Renal pelvis (tissue), 1 donor: ENCODE measurements at regions not wholly inside any gene's neighbourhood (a gene's known extent, or its start where the extent isn't known, plus 50 kb on each side); places are given as distances from the start of the nearest gene placed in this dataset.

Experiments
- DNase-seq: peaks from one replicate; pipeline ENCODE4 v3.0.0-alpha.2; 2013

DNA sequence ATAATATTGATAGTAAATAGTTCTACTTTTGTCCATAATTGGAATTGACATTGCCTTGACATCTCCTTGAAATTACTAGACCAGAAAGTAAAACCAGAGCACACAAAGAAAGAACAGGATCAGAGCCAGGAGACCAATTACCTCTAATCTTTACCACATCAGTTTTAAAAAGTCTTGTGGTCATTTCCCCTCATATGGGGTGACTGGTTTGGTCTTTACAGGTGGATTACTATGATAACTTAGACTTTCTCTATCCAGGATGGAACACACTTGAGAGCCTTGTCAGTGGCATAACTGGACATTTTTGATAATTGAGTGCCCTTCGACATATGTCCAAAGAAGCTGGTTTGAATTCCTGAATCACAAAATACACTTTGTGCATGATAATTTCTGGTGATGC is 1148.1 kb upstream of the NCAM2 start:
- DNase-seq: no peak

DNA sequence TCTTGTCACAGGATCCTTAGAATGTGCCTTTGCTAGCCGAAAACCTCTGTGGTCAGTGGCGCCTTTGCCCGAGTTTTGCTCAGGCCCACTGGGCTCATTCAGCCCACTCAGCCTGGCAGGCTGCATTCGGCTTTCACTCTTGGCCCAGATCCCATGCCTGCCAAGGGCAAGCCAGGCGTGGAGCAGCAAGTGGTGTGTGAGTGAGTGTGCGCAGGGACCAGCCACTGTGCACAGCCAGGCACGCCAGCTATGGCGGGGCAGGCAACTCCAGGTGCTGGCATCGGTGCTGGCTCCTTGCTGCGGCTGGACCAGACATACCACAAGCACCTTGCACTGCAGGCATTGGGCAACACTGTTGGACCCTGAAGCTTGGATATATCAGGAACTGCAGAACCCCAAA is 1145.1 kb upstream of the NCAM2 start:
- no peak for DNase-seq

DNA sequence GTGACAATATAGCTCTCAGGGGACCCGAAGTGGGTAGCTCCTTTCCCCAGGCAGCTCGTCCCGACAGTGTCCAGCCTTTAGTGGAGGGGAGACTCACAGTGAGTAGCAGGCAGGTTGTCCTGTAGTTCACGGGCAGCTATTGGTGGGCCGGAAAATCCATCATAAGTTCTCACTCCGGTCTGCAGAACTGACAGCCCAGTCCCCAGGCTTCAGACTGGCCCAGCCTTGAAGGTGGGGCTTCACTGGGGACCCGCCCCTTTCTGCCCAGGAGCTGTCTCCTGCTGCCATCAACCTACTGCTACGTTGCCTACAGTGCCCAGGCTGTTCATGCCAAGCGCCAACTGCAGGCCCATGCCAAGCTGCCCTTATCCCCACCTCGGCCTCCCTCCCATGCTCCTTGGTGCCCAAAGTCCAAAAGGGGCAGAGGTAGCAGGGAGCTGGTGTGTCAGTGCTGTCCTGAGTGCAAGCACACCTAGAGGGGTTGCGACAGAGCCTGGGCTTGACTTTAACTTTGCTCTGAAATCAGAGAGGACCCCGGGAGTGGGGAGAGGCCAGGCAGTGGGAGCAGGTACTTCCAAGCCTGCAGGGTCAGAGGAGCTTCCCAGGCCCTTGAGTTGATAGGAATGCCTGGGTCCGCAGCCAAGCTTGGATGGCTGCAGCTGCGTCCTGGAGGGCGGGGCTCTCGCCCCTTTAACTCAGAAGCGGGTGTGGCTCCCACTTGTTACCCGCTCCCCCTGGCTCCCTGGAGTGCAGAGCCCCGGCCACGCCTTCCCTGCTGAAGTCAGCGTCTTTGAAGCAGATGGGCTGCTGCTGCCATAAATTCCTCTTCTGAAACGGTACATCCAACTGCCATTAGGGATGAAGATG is 1144.3 kb upstream of the NCAM2 start:
- no peak for DNase-seq

DNA sequence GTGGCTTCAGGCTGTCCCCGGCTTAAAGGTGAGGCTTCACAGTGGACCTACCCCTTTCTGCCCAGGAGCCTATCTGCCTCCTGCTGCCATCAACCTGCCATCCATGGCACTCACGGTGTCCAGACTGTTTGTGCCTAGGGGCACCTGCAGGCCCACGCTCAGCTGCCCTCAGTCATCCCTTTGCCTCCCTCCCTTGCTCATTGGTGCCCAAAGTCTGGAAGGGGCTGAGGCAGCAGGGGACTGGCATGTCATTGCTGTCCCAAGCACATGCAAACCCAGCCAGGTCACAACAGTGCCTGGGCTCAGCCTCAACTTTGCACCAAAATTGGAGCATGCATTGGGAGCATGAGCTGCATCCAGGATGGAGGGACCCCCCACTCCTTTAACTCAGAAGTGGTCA is 1142.7 kb upstream of the NCAM2 start:
- DNase-seq: no peak

- DNase-seq: no peak
These were observed 1133.7 kb upstream of the NCAM2 start for GRCh38 chr21:19864476-19864875.

- DNase-seq: no peak
These were observed 1127.5 kb upstream of the NCAM2 start for GRCh38 chr21:19870682-19871081.

- DNase-seq: no peak
These were observed 1123.7 kb upstream of the NCAM2 start for GRCh38 chr21:19874521-19874920.

GRCh38 chr21:19878133-19878532 is 1120.1 kb upstream of the NCAM2 start:
- no peak for DNase-seq

DNA sequence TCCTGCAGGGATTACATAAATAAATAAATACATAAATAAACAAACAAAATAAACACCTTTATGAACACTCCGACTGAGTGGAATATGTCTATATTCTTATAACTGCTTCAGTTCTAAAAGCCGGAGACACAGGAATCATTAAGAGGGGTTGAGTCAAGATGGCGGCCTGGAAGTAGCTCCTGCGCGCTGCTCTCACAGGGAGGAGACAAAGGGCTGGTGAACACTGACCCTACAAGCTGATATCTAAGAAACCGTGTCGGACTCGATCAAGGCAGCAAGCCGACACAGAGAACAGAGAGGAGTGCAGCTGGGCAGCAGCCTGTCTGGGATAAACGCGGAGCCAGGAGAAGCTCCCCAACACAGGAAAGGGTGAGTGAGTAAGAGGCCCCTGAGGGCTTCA is 1098.6 kb upstream of the NCAM2 start:
- DNase-seq: no peak

DNA sequence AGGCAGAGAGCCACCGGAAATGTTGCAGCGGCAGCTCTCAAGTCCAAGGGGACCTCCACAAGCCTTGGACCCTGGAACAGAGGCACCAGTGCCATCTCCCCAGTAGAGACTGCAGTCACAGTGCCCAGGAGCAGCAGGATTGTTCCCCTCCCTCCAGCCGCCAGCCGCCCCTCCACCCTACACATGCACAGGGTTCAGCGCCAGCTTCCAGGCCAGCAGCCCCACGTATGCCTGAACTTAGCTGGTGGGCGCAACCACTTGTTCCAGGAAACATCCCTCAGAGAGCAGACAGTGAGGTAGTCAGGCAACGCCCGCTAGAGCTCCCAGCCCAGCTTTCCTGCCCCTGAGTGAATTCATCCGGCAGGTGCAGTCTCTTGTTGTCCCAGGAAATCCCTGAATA is 1098.1 kb upstream of the NCAM2 start:
- DNase-seq: no peak

GRCh38 chr21:19908390-19908789 is 1089.8 kb upstream of the NCAM2 start:
- no peak for DNase-seq

DNA sequence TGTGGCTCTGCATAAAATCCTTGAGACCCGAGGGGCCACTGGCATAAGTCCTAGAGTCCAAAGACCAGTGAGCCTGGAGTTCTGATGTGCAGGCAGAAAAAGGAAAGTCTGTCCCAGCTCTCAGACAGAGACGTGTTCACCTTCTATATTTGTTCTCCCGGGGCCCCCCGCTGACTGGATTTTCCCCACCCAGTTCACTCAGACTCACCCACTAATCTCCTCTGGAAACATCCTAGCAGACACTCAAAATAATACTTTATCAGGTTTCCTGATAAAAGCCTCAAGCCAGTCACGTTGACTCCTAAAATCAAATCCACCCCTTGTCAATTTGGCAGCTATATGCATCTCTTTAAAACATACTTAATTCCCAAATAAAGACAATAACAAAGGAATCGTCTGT is 1084.2 kb upstream of the NCAM2 start:
- no peak for DNase-seq

GRCh38 chr21:19921211-19921610 is 1077.0 kb upstream of the NCAM2 start:
- no peak for DNase-seq

- DNase-seq: no peak
These were observed 1076.1 kb upstream of the NCAM2 start for GRCh38 chr21:19922122-19922521.

DNA sequence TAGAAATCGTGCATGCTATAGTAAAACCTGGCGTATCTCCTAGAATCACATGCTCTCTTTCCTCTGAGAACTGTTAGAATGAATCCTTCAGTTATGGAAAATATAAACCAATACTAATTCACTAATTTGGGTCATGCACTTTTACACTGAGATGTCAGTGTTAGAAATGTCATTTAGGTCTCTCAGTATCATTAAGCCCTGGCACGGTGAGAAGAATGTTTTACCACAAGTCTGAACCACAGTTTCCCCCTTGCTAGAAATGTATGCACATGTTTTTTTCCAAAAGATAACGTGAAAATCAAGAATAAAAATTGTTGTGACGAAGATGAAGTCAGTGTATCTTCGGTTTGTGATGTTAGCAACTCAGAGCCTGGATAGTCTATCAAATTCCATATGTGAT is 1062.7 kb upstream of the NCAM2 start:
- no peak for DNase-seq

- no peak for DNase-seq
These were observed 1060.6 kb upstream of the NCAM2 start for GRCh38 chr21:19937619-19938018.

- DNase-seq: no peak
These were observed 1056.6 kb upstream of the NCAM2 start for GRCh38 chr21:19941626-19942025.

DNA sequence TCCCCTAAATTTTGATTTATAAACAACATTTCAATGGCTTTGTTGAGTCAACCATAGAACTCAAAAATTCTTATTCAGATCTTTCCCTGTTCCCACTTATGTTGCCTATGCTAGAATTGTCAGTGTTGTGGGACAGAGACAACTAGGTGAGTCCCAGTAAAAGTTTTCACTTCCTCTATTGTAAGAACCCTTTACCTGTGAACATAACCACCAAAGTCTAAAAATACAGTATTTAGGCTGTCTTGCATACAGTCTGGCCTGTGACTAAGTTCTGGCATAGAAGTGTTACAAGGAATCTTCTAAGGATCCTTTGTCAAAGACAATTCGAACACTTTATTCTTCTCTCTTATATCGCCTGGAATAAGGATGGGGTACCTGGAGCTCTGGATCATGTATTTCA is 1047.9 kb upstream of the NCAM2 start:
- no peak for DNase-seq

GRCh38 chr21:19969156-19969555 is 1029.1 kb upstream of the NCAM2 start:
- DNase-seq: no peak

- no peak for DNase-seq
These were observed 1016.3 kb upstream of the NCAM2 start for GRCh38 chr21:19981938-19982337.

GRCh38 chr21:19986396-19986795 is 1011.8 kb upstream of the NCAM2 start:
- no peak for DNase-seq

- no peak for DNase-seq
These were observed 1010.5 kb upstream of the NCAM2 start for GRCh38 chr21:19987671-19988070.

- no peak for DNase-seq
These were observed 1005.7 kb upstream of the NCAM2 start for GRCh38 chr21:19992540-19992939.

GRCh38 chr21:19993268-19993667 is 1004.9 kb upstream of the NCAM2 start:
- no peak for DNase-seq
